Forelimb muscle (tissue), 1 donor: ENCODE measurements at regions not wholly inside any gene's neighbourhood (a gene's known extent, or its start where the extent isn't known, plus 50 kb on each side); places are given as distances from the start of the nearest gene placed in this dataset.
"Not testable (repeated sequence)": the region's sequence is repeated elsewhere in the genome, so short reads cannot be mapped to it uniquely, and the experiment has no call there.

Experiments used
- DNase-seq: peaks from one replicate; pipeline ENCODE4 v3.0.0-alpha.2; 2013; ENCODE audit warnings: low read depth

GRCh38 chr4:187666697-187667494 lies 328.7 kb upstream of the ZFP42 start:
- peak; percentile 49 for DNase-seq

- DNase-seq = no peak
Measured at GRCh38 chr4:187668526-187669082, 327.0 kb upstream of the ZFP42 start.

- DNase-seq = not testable (repeated sequence)
Measured at GRCh38 chr4:187671521-187671920, 324.1 kb upstream of the ZFP42 start.

- not testable (repeated sequence) for DNase-seq
Measured at GRCh38 chr4:187671958-187672357, 323.6 kb upstream of the ZFP42 start.

- DNase-seq = not testable (repeated sequence)
Measured at GRCh38 chr4:187672526-187672925, 323.0 kb upstream of the ZFP42 start.

GRCh38 chr4:187679450-187679849 lies 316.1 kb upstream of the ZFP42 start:
- no peak for DNase-seq

GRCh38 chr4:187685247-187685646 lies 310.3 kb upstream of the ZFP42 start:
- no peak for DNase-seq

GRCh38 chr4:187687697-187688096 lies 307.9 kb upstream of the ZFP42 start:
- DNase-seq = no peak

- DNase-seq = no peak
Measured at GRCh38 chr4:187692626-187693025, 302.9 kb upstream of the ZFP42 start.

- not testable (repeated sequence) for DNase-seq
Measured at GRCh38 chr4:187695531-187695930, 300.0 kb upstream of the ZFP42 start.

GRCh38 chr4:187711586-187711985 lies 284.0 kb upstream of the ZFP42 start:
- no peak for DNase-seq

GRCh38 chr4:187714957-187715356 lies 280.6 kb upstream of the ZFP42 start:
- DNase-seq = no peak

- no peak for DNase-seq
Measured at GRCh38 chr4:187715466-187715865, 280.1 kb upstream of the ZFP42 start.

- no peak for DNase-seq
Measured at GRCh38 chr4:187724456-187724855, 271.1 kb upstream of the ZFP42 start.

- no peak for DNase-seq
Measured at GRCh38 chr4:187726485-187726884, 269.1 kb upstream of the ZFP42 start.

- DNase-seq = no peak
Measured at GRCh38 chr4:187732524-187732923, 263.0 kb upstream of the ZFP42 start.

GRCh38 chr4:187739771-187740170 lies 255.8 kb upstream of the ZFP42 start:
- DNase-seq = no peak

GRCh38 chr4:187744911-187745310 lies 250.7 kb upstream of the ZFP42 start:
- DNase-seq = no peak

- DNase-seq = not testable (repeated sequence)
Measured at GRCh38 chr4:187750652-187751051, 244.9 kb upstream of the ZFP42 start.

GRCh38 chr4:187767158-187767557 lies 228.4 kb upstream of the ZFP42 start:
- no peak for DNase-seq

GRCh38 chr4:187767687-187768086 lies 227.9 kb upstream of the ZFP42 start:
- no peak for DNase-seq

- no peak for DNase-seq
Measured at GRCh38 chr4:187770345-187770744, 225.2 kb upstream of the ZFP42 start.

GRCh38 chr4:187777954-187778353 lies 217.6 kb upstream of the ZFP42 start:
- no peak for DNase-seq
